ENCODE measurements at regions not wholly inside any gene's neighbourhood (a gene's known extent, or its start where the extent isn't known, plus 50 kb on each side); places are given as distances from the start of the nearest gene placed in this dataset.

DNA sequence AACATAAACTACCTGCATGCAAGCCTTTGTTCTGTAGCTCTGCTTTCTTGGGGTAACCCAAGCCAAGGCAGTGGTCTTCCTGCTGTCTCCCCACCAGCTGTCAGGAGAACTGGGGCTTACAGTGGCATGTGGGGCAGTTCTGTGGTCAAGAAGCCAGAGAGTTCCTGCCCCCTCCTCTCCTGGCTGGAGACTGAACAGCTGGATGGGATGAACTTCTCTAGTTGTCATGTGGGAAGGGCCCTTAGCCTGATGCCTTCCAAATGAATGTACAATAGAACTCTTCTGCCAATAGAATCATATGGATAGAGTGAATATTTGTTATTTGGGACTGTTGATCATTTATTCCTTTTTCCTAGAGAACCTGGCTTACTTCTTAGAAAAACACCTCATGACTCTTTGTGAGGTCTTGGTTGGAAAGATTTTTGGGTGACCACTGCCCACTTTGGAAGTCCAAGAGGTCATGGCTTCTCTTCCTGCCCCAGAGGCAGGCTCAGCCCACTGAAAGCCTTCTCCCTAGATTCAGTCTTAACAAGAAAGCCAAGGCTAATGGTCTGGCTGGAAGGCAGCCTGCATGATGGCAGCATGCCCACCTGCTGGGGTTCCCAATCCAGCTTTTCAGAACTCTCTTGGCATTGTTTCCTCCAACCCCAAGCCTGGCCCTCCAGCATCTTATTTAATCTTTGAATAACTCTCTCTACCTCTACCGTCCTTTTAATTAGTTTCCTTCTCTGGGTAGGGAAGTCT is 462.9 kb upstream of the PROK2 start:
- Mint-ChIP-seq H3K27me3 (ENCODE audit: low read depth) (peaks cover 12% of the 10 kb centered on the region), H3K27ac (no peak overlapping the region), H3K36me3 (ENCODE audit: low read depth) (no peaks in the 10 kb centered on the region), H3K4me1 (ENCODE audit: low read depth) (no peaks in the 10 kb centered on the region), H3K4me3 (no peak overlapping the region), H3K9me3 (no peaks in the 10 kb centered on the region)

- no peaks in the 10 kb centered on the region for H3K9me3 Mint-ChIP-seq
- peaks cover 12% of the 10 kb centered on the region for H3K27me3 Mint-ChIP-seq (ENCODE audit: low read depth)
- H3K4me3 Mint-ChIP-seq, result no peak overlapping the region
- H3K36me3 Mint-ChIP-seq (ENCODE audit: low read depth), result peaks cover 3% of the 10 kb centered on the region
- H3K4me1 Mint-ChIP-seq (ENCODE audit: low read depth), result no peaks in the 10 kb centered on the region
- H3K27ac Mint-ChIP-seq, result no peak overlapping the region
Measured at GRCh38 chr3:72247126-72247525, 462.2 kb upstream of the PROK2 start.

GRCh38 chr3:72246685-72247084 is 461.7 kb upstream of the PROK2 start:
- no peaks in the 10 kb centered on the region for H3K9me3 Mint-ChIP-seq
- no peak overlapping the region for H3K4me3 Mint-ChIP-seq
- H3K4me1 Mint-ChIP-seq (ENCODE audit: low read depth), result no peaks in the 10 kb centered on the region
- H3K27ac Mint-ChIP-seq, result no peak overlapping the region
- H3K36me3 Mint-ChIP-seq (ENCODE audit: low read depth), result peaks cover 3% of the 10 kb centered on the region
- peaks cover 12% of the 10 kb centered on the region for H3K27me3 Mint-ChIP-seq (ENCODE audit: low read depth)

DNA sequence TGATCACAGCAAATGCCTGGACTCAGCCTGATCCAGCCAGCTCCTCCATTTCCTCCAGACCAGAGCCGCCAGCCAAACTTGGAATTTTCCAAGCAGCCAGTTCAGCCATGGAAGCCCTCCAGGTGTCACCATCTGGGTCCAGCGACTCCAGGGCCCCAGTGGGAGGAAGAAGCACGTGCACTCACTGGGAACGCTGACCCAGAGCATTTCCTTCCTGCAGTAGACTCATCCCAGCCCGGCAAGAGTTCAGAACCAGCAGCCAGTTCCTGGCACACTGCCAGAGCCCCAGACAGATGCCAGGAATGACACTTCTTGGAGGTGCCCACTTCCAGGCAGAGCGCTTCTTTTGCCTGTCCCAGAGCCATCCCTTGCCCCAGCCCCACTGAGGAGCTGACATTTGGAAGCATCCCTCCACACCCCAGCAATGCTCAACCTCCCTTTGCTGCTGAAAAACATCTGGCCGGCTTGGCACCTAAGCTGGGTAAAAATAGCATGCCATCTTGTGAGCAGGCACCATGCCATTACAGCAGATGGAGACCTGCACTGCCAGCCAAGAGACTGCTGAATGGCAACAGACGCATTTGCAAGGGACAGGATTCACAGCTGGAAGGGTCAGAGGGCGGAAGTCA is 460.3 kb upstream of the PROK2 start:
- H3K36me3 Mint-ChIP-seq (ENCODE audit: low read depth), result peaks cover 3% of the 10 kb centered on the region

DNA sequence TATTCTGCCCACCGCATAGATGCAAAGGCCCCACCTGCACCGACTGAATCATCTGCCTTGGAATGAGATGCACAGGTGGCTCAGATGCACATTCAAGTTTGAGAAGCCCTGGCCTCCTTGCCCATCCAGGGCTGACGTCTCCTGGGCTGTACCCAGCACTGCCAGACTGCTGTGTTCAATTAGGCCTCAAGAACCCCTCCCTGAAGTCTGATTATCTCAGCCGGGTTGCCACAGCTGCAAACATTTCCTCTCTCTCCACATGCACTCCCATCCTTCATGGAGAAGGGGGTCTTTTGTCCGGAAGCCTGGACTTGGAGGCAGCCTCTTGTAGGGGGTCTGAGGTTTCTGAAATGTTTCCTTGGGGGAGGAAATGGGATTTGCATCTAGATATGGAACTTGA is 459.4 kb upstream of the PROK2 start:
- no peaks in the 10 kb centered on the region for H3K27me3 Mint-ChIP-seq (ENCODE audit: low read depth)
- peaks cover 5% of the 10 kb centered on the region for H3K36me3 Mint-ChIP-seq (ENCODE audit: low read depth)
- H3K27ac Mint-ChIP-seq, result no peak overlapping the region
- H3K9me3 Mint-ChIP-seq, result no peaks in the 10 kb centered on the region
- H3K4me3 Mint-ChIP-seq, result no peak overlapping the region
- no peaks in the 10 kb centered on the region for H3K4me1 Mint-ChIP-seq (ENCODE audit: low read depth)

More for the DNA sequence above, 460.3 kb upstream of the PROK2 start:
- Mint-ChIP-seq H3K27ac (no peak overlapping the region), H3K9me3 (no peaks in the 10 kb centered on the region), H3K27me3 (ENCODE audit: low read depth) (peaks cover 4% of the 10 kb centered on the region), H3K4me3 (no peak overlapping the region), H3K4me1 (ENCODE audit: low read depth) (no peaks in the 10 kb centered on the region)

DNA sequence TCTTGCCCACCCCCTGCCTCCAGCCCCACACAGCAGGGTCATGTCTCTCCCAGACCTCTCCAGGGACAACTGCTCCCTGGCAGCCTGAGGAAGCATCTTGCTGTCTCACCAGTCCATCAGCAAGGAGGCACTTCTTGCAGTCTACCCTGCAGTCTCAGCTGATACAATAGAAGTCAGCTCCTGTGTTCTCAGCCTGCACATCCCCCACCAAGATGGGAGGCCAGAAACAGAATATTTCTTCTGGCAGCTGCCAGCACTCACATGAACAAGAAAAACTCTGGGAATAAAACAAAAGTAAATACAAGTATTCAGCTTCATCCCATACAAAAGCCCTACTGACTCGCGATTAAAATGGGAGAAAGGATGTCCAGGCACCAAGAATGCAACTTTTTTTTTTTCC is 457.4 kb upstream of the PROK2 start:
- H3K36me3 Mint-ChIP-seq (ENCODE audit: low read depth), result peaks cover 5% of the 10 kb centered on the region
- no peaks in the 10 kb centered on the region for H3K9me3 Mint-ChIP-seq
- H3K4me3 Mint-ChIP-seq, result no peak overlapping the region
- no peaks in the 10 kb centered on the region for H3K4me1 Mint-ChIP-seq (ENCODE audit: low read depth)
- H3K27ac Mint-ChIP-seq, result no peak overlapping the region
- H3K27me3 Mint-ChIP-seq (ENCODE audit: low read depth), result no peaks in the 10 kb centered on the region

DNA sequence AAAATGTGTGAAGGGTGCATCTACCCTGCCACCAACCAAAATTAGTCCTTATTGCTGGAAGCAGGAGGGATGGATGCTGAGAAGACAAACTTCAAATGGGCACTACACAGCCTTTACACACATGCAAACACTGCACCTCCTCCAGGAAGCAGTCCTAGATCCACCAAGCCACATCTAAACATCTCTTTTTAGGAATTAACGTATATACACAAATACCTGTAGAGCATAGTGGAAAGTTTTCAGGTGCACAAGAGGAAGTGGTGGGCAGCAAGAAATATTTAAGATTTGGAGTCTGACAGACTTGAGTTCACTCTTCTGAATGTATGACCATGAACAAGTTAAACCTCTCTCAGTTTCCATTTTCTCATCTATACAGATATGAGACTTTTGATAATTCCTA is 456.6 kb upstream of the PROK2 start:
- Mint-ChIP-seq H3K4me3 (no peak overlapping the region), H3K9me3 (no peaks in the 10 kb centered on the region), H3K27me3 (ENCODE audit: low read depth) (peaks cover 3% of the 10 kb centered on the region), H3K36me3 (ENCODE audit: low read depth) (peaks cover 5% of the 10 kb centered on the region), H3K27ac (no peak overlapping the region), H3K4me1 (ENCODE audit: low read depth) (no peaks in the 10 kb centered on the region)

DNA sequence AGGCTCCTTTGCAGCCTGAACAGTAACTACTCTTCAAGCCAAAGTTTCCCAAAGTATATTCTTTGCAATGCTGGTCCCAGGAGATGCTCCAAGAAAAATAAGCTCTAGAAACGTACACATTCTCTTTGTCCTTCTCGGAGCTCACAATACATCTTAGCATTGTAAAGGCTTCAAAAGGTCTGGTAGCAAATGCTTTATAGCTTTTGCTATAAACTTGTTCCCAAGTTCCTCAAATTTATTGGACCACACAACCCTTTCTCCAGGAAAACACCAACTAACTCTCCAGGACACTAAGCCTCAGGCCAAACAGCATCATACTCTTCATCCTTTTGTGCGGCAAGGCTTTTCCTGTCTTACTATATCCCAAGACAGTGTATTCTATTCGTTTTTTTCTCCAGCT is 455.6 kb upstream of the PROK2 start:
- Mint-ChIP-seq H3K27me3 (ENCODE audit: low read depth) (peaks cover 3% of the 10 kb centered on the region), H3K4me3 (no peak overlapping the region), H3K9me3 (no peaks in the 10 kb centered on the region), H3K36me3 (ENCODE audit: low read depth) (peaks cover 5% of the 10 kb centered on the region), H3K27ac (no peak overlapping the region), H3K4me1 (ENCODE audit: low read depth) (no peaks in the 10 kb centered on the region)

DNA sequence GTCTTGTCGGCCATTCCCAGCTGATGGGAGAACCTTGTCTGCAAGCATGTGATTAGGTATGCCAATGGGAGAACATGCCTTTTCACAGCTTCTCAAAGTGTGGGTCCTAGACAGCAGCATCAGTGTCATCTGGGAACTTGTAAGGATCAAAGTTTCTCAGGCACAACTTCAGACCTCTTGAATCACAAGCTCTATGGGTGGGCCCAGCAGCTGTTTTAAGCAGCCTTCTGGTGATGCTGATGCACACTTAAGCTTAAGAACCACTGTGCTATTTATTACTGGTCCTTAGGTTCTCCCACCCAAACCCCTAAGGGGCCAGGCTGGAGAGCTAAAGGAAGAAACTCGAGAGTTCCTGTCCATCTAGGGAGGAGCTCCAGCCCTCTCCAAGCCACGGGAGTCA is 453.9 kb upstream of the PROK2 start:
- Mint-ChIP-seq H3K27me3 (ENCODE audit: low read depth) (peaks cover 3% of the 10 kb centered on the region), H3K36me3 (ENCODE audit: low read depth) (peaks cover 5% of the 10 kb centered on the region), H3K9me3 (no peaks in the 10 kb centered on the region), H3K4me3 (no peak overlapping the region), H3K27ac (no peak overlapping the region), H3K4me1 (ENCODE audit: low read depth) (no peaks in the 10 kb centered on the region)

DNA sequence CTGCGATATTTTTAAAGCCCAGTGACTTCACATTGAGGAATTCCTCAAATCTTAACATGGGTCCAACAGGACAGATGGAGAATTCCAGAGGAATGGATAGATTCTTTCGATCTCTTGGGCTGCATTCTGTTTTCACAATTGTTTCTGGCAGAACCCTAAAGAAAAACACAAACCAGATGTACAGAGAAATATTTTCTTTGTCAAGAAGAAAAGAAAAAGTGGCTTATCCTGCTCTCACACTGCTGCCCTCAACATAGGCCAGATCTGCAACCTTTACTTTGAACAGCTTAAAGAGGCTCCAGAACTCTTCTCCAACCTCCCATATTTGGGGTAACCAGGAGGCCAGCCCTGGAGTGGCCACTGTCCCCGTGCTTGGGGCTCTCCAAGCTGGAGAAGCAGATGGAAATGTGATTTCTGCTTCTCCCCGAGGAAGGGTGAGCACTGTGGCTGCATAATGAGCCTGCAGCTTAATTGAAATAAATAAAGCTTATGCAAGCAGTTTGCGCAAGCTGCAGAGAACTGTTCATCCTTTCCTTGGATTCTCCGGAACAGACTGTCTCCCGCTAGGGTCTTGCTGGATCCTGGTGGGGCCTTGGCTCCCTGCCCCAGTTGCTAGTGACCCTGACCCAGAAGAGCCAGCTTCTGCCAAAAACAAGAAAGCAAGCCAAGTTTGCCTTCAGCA is 453.2 kb upstream of the PROK2 start:
- Mint-ChIP-seq H3K4me1 (ENCODE audit: low read depth) (no peaks in the 10 kb centered on the region), H3K36me3 (ENCODE audit: low read depth) (peaks cover 5% of the 10 kb centered on the region), H3K4me3 (no peak overlapping the region), H3K27ac (no peak overlapping the region), H3K27me3 (ENCODE audit: low read depth) (peaks cover 3% of the 10 kb centered on the region), H3K9me3 (no peaks in the 10 kb centered on the region)

GRCh38 chr3:72237679-72238009 is 452.7 kb upstream of the PROK2 start:
- no peak overlapping the region for H3K27ac Mint-ChIP-seq
- H3K4me3 Mint-ChIP-seq, result no peak overlapping the region
- peaks cover 3% of the 10 kb centered on the region for H3K27me3 Mint-ChIP-seq (ENCODE audit: low read depth)
- peaks cover 4% of the 10 kb centered on the region for H3K36me3 Mint-ChIP-seq (ENCODE audit: low read depth)
- no peaks in the 10 kb centered on the region for H3K9me3 Mint-ChIP-seq
- no peaks in the 10 kb centered on the region for H3K4me1 Mint-ChIP-seq (ENCODE audit: low read depth)

DNA sequence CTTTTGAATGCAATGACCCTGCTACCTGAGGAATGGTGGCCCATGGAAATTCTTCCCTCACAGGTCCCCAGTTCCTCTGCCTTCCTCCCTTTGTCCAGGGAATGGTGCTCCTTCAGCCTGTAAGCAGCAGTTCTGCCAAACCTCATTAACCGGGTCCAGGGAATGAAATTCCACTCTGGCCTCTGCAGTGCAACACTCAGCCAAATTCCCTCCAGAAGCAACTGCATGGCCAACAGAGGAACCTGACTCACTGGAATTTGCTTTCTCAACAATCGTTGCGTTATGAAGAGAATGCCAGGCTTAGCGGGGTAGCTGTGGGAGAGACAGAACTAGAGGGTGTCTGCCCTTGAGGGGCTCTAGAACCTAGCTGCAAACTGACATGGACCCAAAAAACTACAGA is 449.4 kb upstream of the PROK2 start:
- Mint-ChIP-seq H3K27me3 (ENCODE audit: low read depth) (peaks cover 3% of the 10 kb centered on the region), H3K36me3 (ENCODE audit: low read depth) (no peaks in the 10 kb centered on the region), H3K27ac (no peak overlapping the region), H3K4me3 (no peak overlapping the region), H3K9me3 (no peaks in the 10 kb centered on the region), H3K4me1 (ENCODE audit: low read depth) (no peaks in the 10 kb centered on the region)

DNA sequence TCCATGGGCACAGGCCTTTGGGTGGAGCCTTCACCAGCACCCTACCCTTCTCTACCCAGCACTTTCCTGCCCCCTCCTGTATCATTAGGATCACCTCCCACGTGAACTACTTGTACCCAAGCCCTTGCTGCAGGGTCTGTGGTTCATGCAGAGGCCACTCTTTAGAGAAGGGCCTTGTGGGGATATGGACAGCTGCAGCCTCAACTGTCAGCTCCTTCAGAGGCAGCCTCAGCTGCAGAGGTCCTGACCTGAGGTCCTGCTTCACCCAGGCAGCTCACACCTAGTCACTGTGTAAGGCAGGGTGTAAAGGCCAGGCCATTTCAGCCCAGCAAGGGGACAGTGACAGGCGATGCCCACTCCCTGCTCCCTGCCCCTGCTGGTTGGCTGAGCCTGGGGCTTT is 448.6 kb upstream of the PROK2 start:
- Mint-ChIP-seq H3K4me3 (no peak overlapping the region), H3K27ac (no peak overlapping the region), H3K4me1 (ENCODE audit: low read depth) (no peaks in the 10 kb centered on the region), H3K9me3 (no peaks in the 10 kb centered on the region), H3K36me3 (ENCODE audit: low read depth) (no peaks in the 10 kb centered on the region), H3K27me3 (ENCODE audit: low read depth) (peaks cover 3% of the 10 kb centered on the region)

DNA sequence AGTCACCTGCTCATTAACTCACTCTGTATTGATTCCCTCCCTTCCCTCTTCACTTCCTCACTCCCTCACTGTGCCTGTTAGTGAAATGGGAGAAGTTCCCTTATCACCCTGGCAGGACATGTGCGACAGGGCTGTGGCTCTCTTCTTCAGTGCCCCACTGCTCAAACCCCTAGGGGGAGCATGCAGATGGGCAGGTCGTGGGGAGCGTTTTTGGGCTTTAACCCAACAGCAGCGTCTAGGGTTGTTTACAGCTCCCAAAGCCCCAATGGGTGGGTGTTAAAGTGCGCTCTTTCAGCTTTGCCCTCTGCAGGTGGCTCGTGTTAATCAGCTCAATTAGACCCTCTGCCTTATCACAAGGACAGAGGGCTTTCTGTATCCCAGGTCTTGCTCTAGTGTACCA is 447.8 kb upstream of the PROK2 start:
- H3K4me3 Mint-ChIP-seq, result no peak overlapping the region
- H3K27me3 Mint-ChIP-seq (ENCODE audit: low read depth), result peaks cover 3% of the 10 kb centered on the region
- peaks cover under 1% of the 10 kb centered on the region for H3K9me3 Mint-ChIP-seq
- no peak overlapping the region for H3K27ac Mint-ChIP-seq
- H3K4me1 Mint-ChIP-seq (ENCODE audit: low read depth), result peaks cover under 1% of the 10 kb centered on the region
- no peaks in the 10 kb centered on the region for H3K36me3 Mint-ChIP-seq (ENCODE audit: low read depth)

GRCh38 chr3:72232331-72232730 is 447.4 kb upstream of the PROK2 start:
- peaks cover 5% of the 10 kb centered on the region for H3K9me3 Mint-ChIP-seq
- no peak overlapping the region for H3K4me3 Mint-ChIP-seq
- no peaks in the 10 kb centered on the region for H3K36me3 Mint-ChIP-seq (ENCODE audit: low read depth)
- peaks cover 3% of the 10 kb centered on the region for H3K27me3 Mint-ChIP-seq (ENCODE audit: low read depth)
- H3K27ac Mint-ChIP-seq, result no peak overlapping the region
- peaks cover 3% of the 10 kb centered on the region for H3K4me1 Mint-ChIP-seq (ENCODE audit: low read depth)
